ENCODE measurements at regions not wholly inside any gene's neighbourhood (a gene's known extent, or its start where the extent isn't known, plus 50 kb on each side); places are given as distances from the start of the nearest gene placed in this dataset.

- no peak for TF ChIP-seq EZH2 (IDR thresholded peaks at IDR 0.05; ENCODE audit: low read depth, unreplicated experiment)
- TF ChIP-seq CTCF (conservative IDR thresholded peaks at IDR 0.05; ENCODE audit: low read depth in 2 of 2), result no peak
Measured at GRCh38 chr5:18091758-18092157, 457.5 kb downstream of the TAF11L14 start.
